Activated T-cell treated with anti-CD3 and anti-CD28 coated beads, Interleukin-2, amount 50 U/mL, for 72 hours (primary cell): ENCODE measurements at regions not wholly inside any gene's neighbourhood (a gene's known extent, or its start where the extent isn't known, plus 50 kb on each side); places are given as distances from the start of the nearest gene placed in this dataset.

Experiments used
- ATAC-seq, 2 donors: fragments of 150-1000 bp; cut with Tn5 transposase; replicated peaks in 1 of 2; 2 replicates each; pipeline ENCODE4 v1.10.0; 2021; ENCODE audit warnings: moderate library complexity in 2 of 2, mild to moderate bottlenecking in 1 of 2
- DNase-seq, 2 donors: peaks; one replicate each; pipeline ENCODE4 v3.0.0; 2021 to 2022; ENCODE audit warnings: mixed read lengths in 1 of 2
- H3K27ac Mint-ChIP-seq: one replicate; pipeline ENCODE4 v1.8.0; 2022; ENCODE audit warnings: mild to moderate bottlenecking, moderate library complexity, mixed read lengths
- H3K27me3 Mint-ChIP-seq: one replicate; pipeline ENCODE4 v1.8.0; 2022; ENCODE audit warnings: low read depth, mixed read lengths
- H3K36me3 Mint-ChIP-seq, 2 donors: one replicate each; pipeline ENCODE4 v1.8.0; 2022; ENCODE audit warnings: mixed read lengths in 2 of 2, mild to moderate bottlenecking in 1 of 2; ENCODE audit not compliant: insufficient read depth in 2 of 2
- H3K4me1 Mint-ChIP-seq: one replicate; pipeline ENCODE4 v1.8.0; 2022; ENCODE audit warnings: low read depth, mixed read lengths
- H3K4me3 Mint-ChIP-seq, 2 donors: one replicate each; pipeline ENCODE4 v1.8.0; 2022; ENCODE audit warnings: mild to moderate bottlenecking in 2 of 2, mixed read lengths in 2 of 2, moderate library complexity in 2 of 2
- H3K9me3 Mint-ChIP-seq, 2 donors: one replicate each; pipeline ENCODE4 v1.8.0; 2022; ENCODE audit warnings: mixed read lengths in 2 of 2

DNA sequence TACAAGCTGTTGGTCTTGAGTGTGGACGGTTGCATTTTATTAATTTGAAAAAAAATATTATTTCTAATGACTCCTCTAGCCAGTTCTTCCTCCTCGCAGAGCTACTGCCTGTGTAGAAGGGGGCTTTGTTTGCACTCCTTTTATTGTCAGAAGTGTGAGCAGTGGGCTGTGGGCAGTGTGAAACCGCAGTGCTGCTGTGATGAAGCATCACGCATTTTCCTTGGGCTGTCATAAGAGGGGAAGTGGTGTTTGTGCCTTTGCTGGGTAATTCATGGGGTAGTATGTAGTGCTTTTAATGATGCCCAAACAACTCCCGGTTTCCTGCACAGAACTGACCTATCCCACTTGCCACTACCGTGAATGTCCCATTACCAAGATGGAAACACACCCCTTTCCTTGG lies 357.3 kb downstream of the ZNF536 start:
- H3K4me1 Mint-ChIP-seq, result no peaks in the 10 kb centered on the region
- DNase-seq (no peak), ATAC-seq (no peak)
- H3K36me3 Mint-ChIP-seq, result no peaks in the 10 kb centered on the region
- H3K27me3 Mint-ChIP-seq, result no peaks in the 10 kb centered on the region
- H3K9me3 Mint-ChIP-seq, result no peaks in the 10 kb centered on the region
- H3K4me3 Mint-ChIP-seq, result no peak overlapping the region
- no peak overlapping the region for H3K27ac Mint-ChIP-seq

DNA sequence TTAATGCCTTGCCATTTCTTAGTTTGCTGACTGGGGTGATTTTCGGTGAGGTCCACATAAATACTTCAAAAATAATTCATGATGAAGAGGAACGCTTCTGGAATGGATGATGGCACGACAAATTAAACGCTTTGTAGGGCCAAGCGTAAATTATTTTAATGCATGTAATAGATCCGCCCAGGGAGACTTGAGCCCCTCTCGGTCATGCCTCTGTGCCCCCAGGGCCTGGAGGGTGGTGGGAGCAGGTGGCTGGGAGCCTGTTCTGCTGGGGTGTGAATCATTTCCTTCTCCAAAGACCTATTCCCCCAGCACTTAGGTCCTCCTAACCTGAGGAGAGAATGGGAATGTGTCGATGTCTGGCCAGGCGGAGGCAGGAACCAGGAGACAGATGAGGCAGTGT lies 350.6 kb downstream of the ZNF536 start:
- no peaks in the 10 kb centered on the region for H3K4me1 Mint-ChIP-seq
- ATAC-seq (no peak), DNase-seq (no peak)
- H3K27ac Mint-ChIP-seq, result no peak overlapping the region
- no peaks in the 10 kb centered on the region for H3K36me3 Mint-ChIP-seq
- no peak overlapping the region for H3K4me3 Mint-ChIP-seq
- peaks cover 15% of the 10 kb centered on the region for H3K27me3 Mint-ChIP-seq
- H3K9me3 Mint-ChIP-seq, result no peaks in the 10 kb centered on the region

GRCh38 chr19:30722186-30722585 lies 350.0 kb downstream of the ZNF536 start:
- ATAC-seq (no peak), DNase-seq (no peak)
- Mint-ChIP-seq H3K36me3 (no peaks in the 10 kb centered on the region), H3K27me3 (peaks cover 17% of the 10 kb centered on the region), H3K27ac (no peak overlapping the region), H3K9me3 (no peaks in the 10 kb centered on the region), H3K4me3 (no peak overlapping the region), H3K4me1 (no peaks in the 10 kb centered on the region)

- H3K27ac Mint-ChIP-seq, result no peak overlapping the region
- no peaks in the 10 kb centered on the region for H3K36me3 Mint-ChIP-seq
- no peak for ATAC-seq
- no peaks in the 10 kb centered on the region for H3K4me1 Mint-ChIP-seq
- H3K9me3 Mint-ChIP-seq, result no peaks in the 10 kb centered on the region
- peak overlapping the region; percentile 71 to 80 for H3K4me3 Mint-ChIP-seq
- DNase-seq, result no peak
- peaks cover 17% of the 10 kb centered on the region for H3K27me3 Mint-ChIP-seq
Measured at GRCh38 chr19:30719999-30720345, 347.8 kb downstream of the ZNF536 start.

DNA sequence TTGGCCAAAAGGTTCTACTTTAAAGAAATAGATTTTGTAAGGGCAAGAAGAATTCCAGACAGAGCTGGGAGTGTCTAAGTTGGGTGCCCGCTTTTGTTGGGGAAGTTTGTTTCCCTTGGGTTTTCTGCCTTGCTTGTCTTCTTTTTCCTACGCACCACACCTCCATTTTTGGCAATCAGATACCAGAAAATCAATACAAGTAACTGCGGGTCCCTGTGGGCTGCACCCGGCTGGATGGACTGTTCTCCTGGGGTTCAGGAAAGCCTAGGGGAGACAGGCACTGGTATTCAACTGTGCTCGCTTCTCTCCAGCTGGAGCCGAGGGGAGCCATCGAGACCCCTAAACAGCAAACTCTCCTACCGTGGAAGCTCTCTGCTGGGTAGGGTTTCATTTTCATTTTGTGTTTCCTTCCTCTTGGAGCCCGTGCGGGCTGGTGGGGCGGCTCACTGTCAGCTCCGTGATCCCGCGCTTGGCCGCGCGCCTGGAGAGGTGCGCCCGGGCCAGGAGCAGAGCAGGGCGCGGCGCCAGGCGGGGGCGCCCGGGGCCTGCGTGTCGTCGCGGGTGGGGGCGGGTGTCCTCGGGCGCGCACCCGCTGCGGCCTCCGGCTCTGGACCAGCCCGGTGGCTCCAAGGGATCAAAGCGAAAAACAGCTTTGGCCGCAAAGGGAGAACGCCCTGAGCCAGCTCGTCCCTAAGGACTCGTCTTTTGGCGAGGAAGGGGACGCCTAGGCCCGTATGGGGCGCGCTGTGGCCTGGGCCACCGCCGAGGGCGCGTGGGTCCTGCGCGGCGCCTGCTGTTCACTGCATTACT lies 347.2 kb downstream of the ZNF536 start:
- peak overlapping the region; percentile 71 to 80 for H3K4me3 Mint-ChIP-seq
- no peaks in the 10 kb centered on the region for H3K4me1 Mint-ChIP-seq
- DNase-seq (peak in 1 of 2 donors; percentile 23), ATAC-seq (peak; percentile 36 to 50)
- H3K9me3 Mint-ChIP-seq, result no peaks in the 10 kb centered on the region
- H3K36me3 Mint-ChIP-seq, result no peaks in the 10 kb centered on the region
- peaks cover 17% of the 10 kb centered on the region for H3K27me3 Mint-ChIP-seq
- no peak overlapping the region for H3K27ac Mint-ChIP-seq

GRCh38 chr19:30718707-30719106 lies 346.5 kb downstream of the ZNF536 start:
- Mint-ChIP-seq H3K4me3 (peak overlapping the region; percentile 71 to 80), H3K27me3 (peaks cover 17% of the 10 kb centered on the region), H3K9me3 (no peaks in the 10 kb centered on the region), H3K27ac (no peak overlapping the region), H3K4me1 (no peaks in the 10 kb centered on the region), H3K36me3 (no peaks in the 10 kb centered on the region)
- no peak for ATAC-seq
- DNase-seq, result no peak

DNA sequence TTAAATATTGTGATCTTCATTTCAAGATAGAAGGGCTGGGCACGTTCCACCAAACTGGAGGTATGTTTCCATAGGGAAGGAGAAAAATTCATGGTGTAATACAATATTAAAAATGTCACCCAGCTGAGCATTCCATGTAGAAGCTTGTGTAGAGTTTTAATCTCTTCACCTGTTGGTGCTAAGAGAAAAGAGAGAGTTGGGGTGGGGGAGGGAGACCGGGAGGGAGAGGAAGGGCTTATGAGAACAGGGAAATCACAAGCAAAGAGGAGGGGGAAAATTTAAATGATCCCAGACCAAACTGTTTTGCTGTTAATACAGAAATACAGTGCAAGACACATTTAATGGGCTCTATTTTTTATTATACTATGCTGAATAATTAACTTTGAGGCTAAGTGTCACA lies 345.8 kb downstream of the ZNF536 start:
- no peak overlapping the region for H3K4me3 Mint-ChIP-seq
- ATAC-seq (no peak), DNase-seq (no peak)
- peaks cover 17% of the 10 kb centered on the region for H3K27me3 Mint-ChIP-seq
- no peak overlapping the region for H3K27ac Mint-ChIP-seq
- no peaks in the 10 kb centered on the region for H3K9me3 Mint-ChIP-seq
- no peaks in the 10 kb centered on the region for H3K36me3 Mint-ChIP-seq
- no peaks in the 10 kb centered on the region for H3K4me1 Mint-ChIP-seq

GRCh38 chr19:30717381-30717780 lies 345.2 kb downstream of the ZNF536 start:
- peaks cover 17% of the 10 kb centered on the region for H3K27me3 Mint-ChIP-seq
- no peak overlapping the region for H3K27ac Mint-ChIP-seq
- no peak for ATAC-seq
- H3K9me3 Mint-ChIP-seq, result no peaks in the 10 kb centered on the region
- H3K4me3 Mint-ChIP-seq, result no peak overlapping the region
- H3K4me1 Mint-ChIP-seq, result no peaks in the 10 kb centered on the region
- H3K36me3 Mint-ChIP-seq, result no peaks in the 10 kb centered on the region
- DNase-seq, result no peak

DNA sequence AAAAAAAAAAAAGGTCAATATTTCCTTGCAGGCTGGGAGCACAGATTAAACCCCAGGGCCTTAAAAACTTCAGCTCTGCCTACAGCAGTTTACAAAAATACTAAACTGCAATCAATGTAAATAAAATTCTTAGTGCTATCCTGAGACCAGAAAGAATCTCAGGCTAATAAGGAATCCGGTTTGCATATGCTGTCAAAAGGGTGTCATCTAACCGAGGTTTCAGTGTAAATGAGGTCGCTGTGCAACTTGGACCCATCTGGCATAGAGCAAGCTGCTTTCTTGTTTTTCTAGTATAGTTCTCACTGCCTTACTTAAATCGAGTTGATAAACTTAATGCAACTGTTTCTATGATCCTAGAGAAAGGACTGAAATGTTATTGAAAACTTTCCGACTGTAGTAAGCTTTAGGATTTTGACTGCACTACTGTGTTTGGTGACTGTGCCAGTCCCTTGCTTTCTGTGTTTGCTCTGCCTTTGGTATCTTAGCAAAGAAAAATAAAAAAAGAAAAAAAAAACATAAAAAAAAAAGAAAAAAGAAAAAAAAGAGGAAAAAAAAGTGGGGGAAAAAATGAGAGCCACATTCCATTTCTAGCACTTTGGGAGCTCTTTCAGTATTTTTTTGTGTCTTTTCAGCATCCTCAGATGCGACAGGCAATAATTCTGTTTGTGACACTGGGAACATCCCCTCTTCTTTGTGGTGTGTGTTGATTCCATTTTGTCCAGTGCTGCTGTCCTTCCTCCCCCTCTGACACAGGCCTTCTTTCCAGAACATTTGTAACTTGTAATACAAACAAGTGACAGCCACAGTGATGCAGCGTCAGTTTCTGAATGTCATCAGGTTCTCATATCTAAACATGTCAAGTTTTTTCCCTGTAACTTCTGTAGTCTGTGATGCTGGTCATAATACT lies 340.5 kb downstream of the ZNF536 start:
- Mint-ChIP-seq H3K4me1 (no peaks in the 10 kb centered on the region), H3K4me3 (no peak overlapping the region), H3K27me3 (peaks cover 7% of the 10 kb centered on the region), H3K36me3 (no peaks in the 10 kb centered on the region), H3K27ac (no peak overlapping the region), H3K9me3 (no peaks in the 10 kb centered on the region)
- ATAC-seq, result no peak
- no peak for DNase-seq

- no peak for ATAC-seq
- no peak overlapping the region for H3K27ac Mint-ChIP-seq
- no peak for DNase-seq
- H3K27me3 Mint-ChIP-seq, result peaks cover 6% of the 10 kb centered on the region
- H3K4me3 Mint-ChIP-seq, result no peak overlapping the region
- H3K36me3 Mint-ChIP-seq, result no peaks in the 10 kb centered on the region
- H3K9me3 Mint-ChIP-seq, result no peaks in the 10 kb centered on the region
- H3K4me1 Mint-ChIP-seq, result no peaks in the 10 kb centered on the region
Measured at GRCh38 chr19:30711826-30712225, 339.6 kb downstream of the ZNF536 start.

DNA sequence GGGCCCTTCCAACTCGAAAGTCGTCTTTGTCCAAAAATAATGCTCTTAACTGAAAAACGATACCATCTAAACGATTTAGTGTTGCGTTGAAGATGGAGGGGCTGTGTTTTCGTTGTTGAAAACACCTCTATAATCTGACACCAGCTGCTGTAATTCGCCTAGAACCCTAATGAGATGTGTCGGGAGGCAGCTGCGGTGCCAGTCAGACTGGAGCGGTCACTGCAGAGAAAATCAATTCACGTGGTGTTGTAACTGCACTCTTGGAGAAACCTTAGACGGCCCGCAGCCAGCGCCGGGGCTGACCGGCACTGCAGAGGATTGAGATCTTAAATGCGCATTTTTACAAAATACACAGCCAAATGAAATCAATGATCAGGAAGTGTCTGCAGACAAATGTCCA lies 339.1 kb downstream of the ZNF536 start:
- peaks cover 6% of the 10 kb centered on the region for H3K27me3 Mint-ChIP-seq
- DNase-seq (no peak), ATAC-seq (no peak)
- no peaks in the 10 kb centered on the region for H3K9me3 Mint-ChIP-seq
- no peaks in the 10 kb centered on the region for H3K4me1 Mint-ChIP-seq
- H3K36me3 Mint-ChIP-seq, result no peaks in the 10 kb centered on the region
- no peak overlapping the region for H3K27ac Mint-ChIP-seq
- H3K4me3 Mint-ChIP-seq, result no peak overlapping the region

DNA sequence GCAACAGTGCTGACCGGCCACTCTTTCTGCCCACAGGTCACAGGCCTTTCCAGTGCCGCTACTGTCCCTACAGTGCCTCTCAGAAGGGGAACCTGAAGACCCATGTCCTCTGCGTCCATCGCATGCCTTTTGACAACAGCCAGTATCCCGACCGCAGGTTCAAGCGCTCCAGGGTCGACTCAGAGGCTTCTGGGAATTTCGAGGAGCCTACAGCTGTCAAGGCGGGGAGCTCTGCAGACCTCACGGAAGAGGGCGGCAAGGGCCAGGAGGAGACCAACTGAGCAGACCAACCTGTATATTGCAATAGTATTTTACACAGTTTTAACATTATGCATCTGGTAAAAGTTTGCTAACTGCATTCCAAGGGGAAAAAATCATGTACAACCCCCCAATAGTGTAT lies 338.5 kb downstream of the ZNF536 start:
- DNase-seq (no peak), ATAC-seq (no peak)
- H3K36me3 Mint-ChIP-seq, result no peaks in the 10 kb centered on the region

DNA sequence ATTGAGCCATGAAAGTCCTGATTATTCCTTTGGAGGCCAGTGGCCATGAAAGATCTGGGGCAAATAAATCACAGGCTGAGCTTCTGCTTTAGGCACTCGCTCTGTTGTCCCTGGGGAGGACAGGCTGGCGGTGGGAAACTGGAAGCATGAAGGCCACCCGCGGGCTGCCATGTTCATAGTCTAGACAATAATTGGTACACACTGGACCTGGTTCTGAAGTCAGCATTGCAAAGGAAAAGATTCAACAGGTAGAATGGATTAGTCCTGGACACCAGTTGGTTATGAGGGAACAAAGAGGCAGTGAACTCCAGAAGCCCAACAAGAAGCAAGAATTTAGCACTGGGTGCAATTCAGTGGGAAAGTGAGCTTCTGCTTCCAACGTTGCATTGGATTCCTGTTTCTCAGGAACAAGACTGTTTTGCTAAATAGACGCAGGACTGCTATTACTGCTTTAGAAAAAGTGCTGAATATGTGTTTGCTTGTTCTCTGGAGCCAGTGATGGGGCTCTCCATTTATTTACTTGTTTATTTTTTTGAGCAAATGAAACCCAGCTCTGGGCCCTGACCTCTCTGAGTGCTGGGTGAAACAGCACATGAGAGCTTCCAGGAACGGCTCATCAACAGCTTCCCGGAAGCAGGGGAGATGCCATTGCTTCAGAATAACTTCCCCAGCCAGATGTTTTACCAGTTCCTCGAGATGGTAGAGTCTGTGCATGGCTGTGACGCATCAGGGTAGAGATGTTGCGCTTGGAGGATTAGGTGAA lies 336.4 kb downstream of the ZNF536 start:
- H3K4me3 Mint-ChIP-seq, result no peak overlapping the region
- no peak overlapping the region for H3K27ac Mint-ChIP-seq
- no peak for ATAC-seq
- H3K36me3 Mint-ChIP-seq, result no peaks in the 10 kb centered on the region
- H3K9me3 Mint-ChIP-seq, result no peaks in the 10 kb centered on the region
- no peak for DNase-seq
- H3K4me1 Mint-ChIP-seq, result no peaks in the 10 kb centered on the region
- peaks cover 6% of the 10 kb centered on the region for H3K27me3 Mint-ChIP-seq

More for the DNA sequence above, 338.5 kb downstream of the ZNF536 start:
- no peaks in the 10 kb centered on the region for H3K9me3 Mint-ChIP-seq
- no peaks in the 10 kb centered on the region for H3K4me1 Mint-ChIP-seq
- H3K4me3 Mint-ChIP-seq, result no peak overlapping the region
- peaks cover 6% of the 10 kb centered on the region for H3K27me3 Mint-ChIP-seq
- no peak overlapping the region for H3K27ac Mint-ChIP-seq
